Esophagus muscularis mucosa (tissue), 4 donors: ENCODE measurements at regions not wholly inside any gene's neighbourhood (a gene's known extent, or its start where the extent isn't known, plus 50 kb on each side); places are given as distances from the start of the nearest gene placed in this dataset.

ENCODE experiments used
- DNase-seq: peaks from one replicate; pipeline ENCODE4 v3.0.0-alpha.2; 2017; ENCODE audit errors: extremely low spot score
- H3K27ac ChIP-seq, 4 donors: fragments of 200-600 bp; sonication (generic); replicated peaks in 1 of 4; 1 replicate in 3 of 4; 2 replicates in 1 of 4; pipeline ENCODE4 v1.5.1; 2016 to 2019; ENCODE audit warnings: mild to moderate bottlenecking in 1 of 4
- H3K27me3 ChIP-seq, 4 donors: fragments of 200-600 bp; sonication (generic); one replicate each; pipeline versions ENCODE4 v1.5.1 to v1.6.0; 2016 to 2019
- H3K36me3 ChIP-seq, 4 donors: fragments of 200-600 bp; sonication (generic); one replicate each; pipeline ENCODE4 v1.5.1; 2016 to 2019
- H3K4me1 ChIP-seq, 4 donors: fragments of 200-600 bp; sonication (generic); one replicate each; pipeline ENCODE4 v1.5.1; 2016 to 2019
- H3K4me3 ChIP-seq, 4 donors: fragments of 200-600 bp; sonication (generic); 1 replicate in 2 of 4; 2 replicates in 2 of 4; pipeline ENCODE4 v1.5.1; 2016 to 2019; ENCODE audit warnings: mild to moderate bottlenecking in 4 of 4, moderate library complexity in 1 of 4
- H3K9me3 ChIP-seq, 4 donors: fragments of 200-600 bp; sonication (generic); 1 replicate in 3 of 4; 2 replicates in 1 of 4; pipeline ENCODE4 v1.5.1; 2016 to 2019
- EP300 ChIP-seq: sonication (generic); formaldehyde crosslinking; IDR thresholded peaks from one replicate; pipeline ENCODE4 v1.6.1; 2017; ENCODE audit warnings: antibody characterized with exemption
- POLR2A ChIP-seq: fragments of 450-650 bp; IDR thresholded peaks from one replicate; pipeline ENCODE4 v1.6.1; 2017; ENCODE audit warnings: antibody characterized with exemption, moderate library complexity, mild to moderate bottlenecking, low read depth
- POLR2AphosphoS5 ChIP-seq, 2 donors: sonication (generic); formaldehyde crosslinking; IDR thresholded peaks; one replicate each; pipeline ENCODE4 v1.6.1; 2017; ENCODE audit warnings: antibody characterized with exemption in 2 of 2
- WGBS: methylation state at CpG from one replicate; pipeline ENCODE4 v1.1.5; 2018; 5-methylcytosine and 5-hydroxymethylcytosine counted together
- intact Hi-C: fragments of 100-400 bp; cut with DNase I; formaldehyde crosslinking; loops from one replicate; pipeline ENCODE4 v1.15.1; 2023
- TF ChIP-seq, protein P1 (sequence below), 3 experiments: fragments of 200-600 bp in 2 of 3; fragments of 450-650 bp in 1 of 3; sonication (generic) in 2 of 3; IDR thresholded peaks; one replicate each; pipeline ENCODE4 v1.5.1; 2017 to 2019; ENCODE audit warnings: antibody characterized with exemption in 3 of 3, mild to moderate bottlenecking in 2 of 3, moderate library complexity in 1 of 3

DNA sequence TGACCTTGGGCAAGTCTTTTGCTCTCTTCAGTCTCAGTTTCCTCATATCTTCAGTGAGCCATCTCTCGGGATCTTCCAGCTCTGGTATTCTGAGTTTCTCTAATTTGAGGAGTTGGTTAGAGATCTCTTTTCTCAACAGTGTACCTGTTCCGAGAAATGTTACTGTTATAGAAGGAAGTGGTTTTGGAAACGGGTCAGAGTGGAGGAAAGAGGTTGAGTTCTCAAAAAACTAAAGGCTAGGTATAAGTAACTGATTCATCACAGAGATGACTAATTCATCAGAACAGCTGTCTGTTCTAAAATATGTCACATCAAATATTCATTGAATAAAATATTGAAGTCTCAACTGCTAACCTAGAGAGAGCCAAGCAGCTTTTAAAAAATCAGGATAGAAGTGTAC is 106.6 kb downstream of the PALM2AKAP2 start:
- H3K36me3 ChIP-seq: no peaks in the 10 kb centered on the region
- peaks cover 26 to 39% (median 34%) of the 10 kb centered on the region in 4 donors for H3K4me1 ChIP-seq
- peak overlapping the region in 2 of 4 donors; percentile 26 to 56 for H3K27ac ChIP-seq
- 46% methylated on average over 3 of the region's 3 CpGs for WGBS
- no peak overlapping the region for H3K4me3 ChIP-seq
- intact Hi-C loops: no loop called here
- H3K9me3 ChIP-seq: no peaks in the 10 kb centered on the region
- TF ChIP-seq, protein P1, sequence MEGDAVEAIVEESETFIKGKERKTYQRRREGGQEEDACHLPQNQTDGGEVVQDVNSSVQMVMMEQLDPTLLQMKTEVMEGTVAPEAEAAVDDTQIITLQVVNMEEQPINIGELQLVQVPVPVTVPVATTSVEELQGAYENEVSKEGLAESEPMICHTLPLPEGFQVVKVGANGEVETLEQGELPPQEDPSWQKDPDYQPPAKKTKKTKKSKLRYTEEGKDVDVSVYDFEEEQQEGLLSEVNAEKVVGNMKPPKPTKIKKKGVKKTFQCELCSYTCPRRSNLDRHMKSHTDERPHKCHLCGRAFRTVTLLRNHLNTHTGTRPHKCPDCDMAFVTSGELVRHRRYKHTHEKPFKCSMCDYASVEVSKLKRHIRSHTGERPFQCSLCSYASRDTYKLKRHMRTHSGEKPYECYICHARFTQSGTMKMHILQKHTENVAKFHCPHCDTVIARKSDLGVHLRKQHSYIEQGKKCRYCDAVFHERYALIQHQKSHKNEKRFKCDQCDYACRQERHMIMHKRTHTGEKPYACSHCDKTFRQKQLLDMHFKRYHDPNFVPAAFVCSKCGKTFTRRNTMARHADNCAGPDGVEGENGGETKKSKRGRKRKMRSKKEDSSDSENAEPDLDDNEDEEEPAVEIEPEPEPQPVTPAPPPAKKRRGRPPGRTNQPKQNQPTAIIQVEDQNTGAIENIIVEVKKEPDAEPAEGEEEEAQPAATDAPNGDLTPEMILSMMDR (IDR thresholded peaks at IDR 0.05): no peak
- TF ChIP-seq EP300 (no peak), POLR2A (no peak), POLR2AphosphoS5 (IDR thresholded peaks at IDR 0.05) (no peak)
- H3K27me3 ChIP-seq: no peaks in the 10 kb centered on the region
- no peak for DNase-seq

DNA sequence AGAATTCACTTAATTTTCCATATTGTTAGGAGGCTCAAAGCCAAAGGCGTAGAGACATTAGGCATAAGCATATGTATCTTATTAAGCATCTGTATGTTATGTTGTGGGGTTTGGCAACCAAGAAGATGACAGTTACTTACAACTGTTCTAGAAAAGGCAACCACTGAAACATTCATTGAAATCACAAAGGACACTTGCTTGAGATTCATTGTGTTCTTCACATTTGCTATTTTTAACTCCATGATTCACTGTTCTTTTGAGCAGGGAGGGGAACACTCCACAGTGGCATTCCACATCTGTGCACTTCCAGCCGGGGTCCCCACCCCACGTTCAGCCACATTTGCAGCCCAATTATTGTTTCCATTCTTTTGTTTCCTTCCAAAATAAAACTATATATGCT is 107.1 kb downstream of the PALM2AKAP2 start:
- TF ChIP-seq POLR2A (no peak), POLR2AphosphoS5 (IDR thresholded peaks at IDR 0.05) (peak in 1 of 2 donors; percentile 42)
- Histone ChIP-seq H3K4me1 (peaks cover 26 to 39% (median 34%) of the 10 kb centered on the region in 4 donors), H3K9me3 (no peaks in the 10 kb centered on the region), H3K27me3 (no peaks in the 10 kb centered on the region), H3K4me3 (no peak overlapping the region), H3K27ac (peak overlapping the region in 2 of 4 donors; percentile 26 to 56), H3K36me3 (no peaks in the 10 kb centered on the region)
- intact Hi-C loops: no loop called here
- WGBS: 38% methylated on average over 3 of the region's 3 CpGs
- DNase-seq: no peak

DNA sequence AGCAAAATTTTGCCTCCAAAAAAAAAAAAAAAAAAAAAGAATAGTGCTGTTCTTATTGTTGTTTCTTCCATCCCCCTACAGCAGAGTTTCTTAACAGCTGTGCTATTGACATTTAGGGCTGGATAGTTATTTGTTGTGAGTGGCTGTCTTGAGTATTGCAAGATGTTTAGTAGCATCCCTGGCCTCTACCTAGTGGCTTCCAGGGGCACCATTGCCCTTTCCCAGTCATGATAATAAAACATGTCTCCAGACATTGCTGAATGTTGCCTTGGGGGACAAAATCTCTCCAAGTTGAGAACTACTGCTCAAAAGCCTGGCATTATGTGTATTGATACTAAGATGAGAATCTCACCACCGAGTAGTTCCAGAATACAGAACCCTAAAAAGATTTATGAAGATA is 108.7 kb downstream of the PALM2AKAP2 start:
- WGBS: 72% methylated on average over 1 of the region's 1 CpG
- DNase-seq: no peak
- Histone ChIP-seq H3K27me3 (no peaks in the 10 kb centered on the region), H3K9me3 (no peaks in the 10 kb centered on the region), H3K4me1 (peaks cover 26 to 45% (median 36%) of the 10 kb centered on the region in 4 donors), H3K4me3 (no peak overlapping the region), H3K36me3 (no peaks in the 10 kb centered on the region), H3K27ac (no peak overlapping the region)
- intact Hi-C loops: no loop called here
- TF ChIP-seq EP300 (no peak), POLR2A (no peak), POLR2AphosphoS5 (IDR thresholded peaks at IDR 0.05) (no peak)
- TF ChIP-seq, protein P1 (IDR thresholded peaks at IDR 0.05): no peak

DNA sequence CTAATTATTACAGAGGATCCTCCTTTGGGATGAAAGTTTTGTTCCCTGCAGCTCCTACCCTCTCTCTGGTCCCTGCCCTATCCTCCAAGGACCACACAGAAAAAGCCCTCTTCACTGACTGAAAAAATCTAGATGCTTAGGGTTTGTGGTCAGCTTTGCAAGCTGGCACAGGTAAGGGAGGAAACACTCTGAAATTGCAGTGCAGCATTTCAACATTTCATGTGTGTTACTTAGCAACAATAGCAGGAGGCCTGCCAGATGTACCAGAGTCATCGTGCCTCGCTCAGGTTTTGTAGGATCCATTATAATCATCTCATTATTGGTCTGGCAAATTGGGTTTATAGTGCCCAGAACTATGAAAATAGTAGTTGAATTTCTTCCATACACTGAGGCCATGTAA is 109.5 kb downstream of the PALM2AKAP2 start:
- intact Hi-C loops: no loop called here
- 60% methylated on average over 2 of the region's 2 CpGs for WGBS
- Histone ChIP-seq H3K4me3 (no peak overlapping the region), H3K36me3 (no peaks in the 10 kb centered on the region), H3K27ac (no peak overlapping the region), H3K9me3 (no peaks in the 10 kb centered on the region), H3K4me1 (peaks cover 26 to 48% (median 37%) of the 10 kb centered on the region in 4 donors), H3K27me3 (no peaks in the 10 kb centered on the region)
- DNase-seq: no peak
- TF ChIP-seq EP300: no peak

DNA sequence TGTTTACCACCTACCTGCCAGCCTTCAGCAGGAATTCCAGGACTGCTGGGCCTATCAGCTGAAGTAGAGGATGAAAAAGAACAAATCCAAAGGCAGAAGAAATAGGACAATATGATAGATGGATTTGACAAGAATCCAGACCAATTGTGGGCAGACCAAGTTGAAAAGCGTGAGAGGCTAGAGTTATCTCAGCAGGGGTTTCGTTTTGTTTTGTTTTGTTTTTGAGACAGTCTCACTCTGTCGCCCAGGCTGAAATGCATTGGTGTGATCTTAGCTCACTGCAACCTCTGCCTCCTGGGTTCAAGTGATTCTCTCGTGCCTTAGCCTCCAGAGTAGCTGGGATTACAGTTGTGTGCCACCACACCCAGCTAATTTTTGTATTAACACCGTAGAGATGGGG is 113.2 kb downstream of the PALM2AKAP2 start:
- H3K4me3 ChIP-seq: no peak overlapping the region
- H3K4me1 ChIP-seq: peaks cover 13 to 31% (median 17%) of the 10 kb centered on the region in 4 donors
- H3K27me3 ChIP-seq: no peaks in the 10 kb centered on the region
- no peaks in the 10 kb centered on the region for H3K9me3 ChIP-seq
- no peak overlapping the region for H3K27ac ChIP-seq
- 70% methylated on average over 5 of the region's 5 CpGs for WGBS
- H3K36me3 ChIP-seq: no peaks in the 10 kb centered on the region
- DNase-seq: no peak
- intact Hi-C loops: no loop called here
- no peak for TF ChIP-seq EP300
- TF ChIP-seq POLR2AphosphoS5 (IDR thresholded peaks at IDR 0.05): no peak
- TF ChIP-seq, protein P1 (IDR thresholded peaks at IDR 0.05): no peak
- no peak for TF ChIP-seq POLR2A

DNA sequence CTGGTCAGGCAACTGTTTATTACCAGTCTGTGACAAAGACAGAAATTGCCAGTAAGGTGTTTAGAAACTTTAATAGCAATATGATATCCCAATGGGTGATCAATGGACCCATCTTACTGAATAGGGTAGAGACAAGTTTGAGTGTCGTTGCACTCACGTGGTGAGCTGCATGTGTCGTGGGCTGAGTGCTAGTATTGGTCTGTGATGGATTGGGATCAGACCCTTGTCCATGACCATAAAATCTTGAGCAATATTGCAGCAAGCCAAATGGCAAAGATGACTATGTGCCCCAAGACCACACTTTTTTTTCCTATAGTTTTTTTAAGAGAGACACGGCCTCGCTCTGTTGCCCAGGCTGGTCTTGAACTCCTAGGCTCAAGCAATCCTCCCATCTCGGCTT is 114.5 kb downstream of the PALM2AKAP2 start:
- H3K27me3 ChIP-seq: no peaks in the 10 kb centered on the region
- H3K27ac ChIP-seq: peak overlapping the region in 1 of 4 donors; percentile 38
- DNase-seq: no peak
- no peaks in the 10 kb centered on the region for H3K9me3 ChIP-seq
- TF ChIP-seq POLR2A: no peak
- no peak for TF ChIP-seq POLR2AphosphoS5 (IDR thresholded peaks at IDR 0.05)
- no peak for TF ChIP-seq EP300
- TF ChIP-seq, protein P1 (IDR thresholded peaks at IDR 0.05): no peak
- WGBS: 93% methylated on average over 6 of the region's 6 CpGs
- intact Hi-C loops: no loop called here
- no peak overlapping the region for H3K4me3 ChIP-seq
- H3K36me3 ChIP-seq: no peaks in the 10 kb centered on the region
- H3K4me1 ChIP-seq: peaks cover 10 to 24% (median 14%) of the 10 kb centered on the region in 4 donors
